ENCODE measurements at regions not wholly inside any gene's neighbourhood (a gene's known extent, or its start where the extent isn't known, plus 50 kb on each side); places are given as distances from the start of the nearest gene placed in this dataset.

- no peak overlapping the region for H2AK9ac ChIP-seq (replicated peaks; ENCODE audit: low read depth, low read length, poor library complexity)
- CTCF ChIA-PET = no interaction called here
- in situ Hi-C loops (cut with MboI; ENCODE audit: low sequenced_read_pairs) = no loop called here
Measured at GRCh38 chr9:75488719-75489110, 400.4 kb downstream of the OSTF1 start.

More at GRCh38 chr9:75488719-75489110, 400.4 kb downstream of the OSTF1 start:
- H4K8ac ChIP-seq (ENCODE audit: low read depth in 2 of 2, low read length in 2 of 2) = no peak overlapping the region
- H3K4ac ChIP-seq (ENCODE audit: low read depth, low read length) = no peak overlapping the region
- no peak overlapping the region for H2BK20ac ChIP-seq (ENCODE audit: low read depth, low read length)
- WGBS, 2 experiments (ENCODE audit: extremely low coverage in 2 of 2, insufficient read length in 1 of 2) = no CpG with 5 or more reads among the region's 6 CpGs
- no peak overlapping the region for H3K27ac ChIP-seq (ENCODE audit: insufficient read depth, low read length)
- H3K4me2 ChIP-seq (ENCODE audit: low read depth, low read length) = no peak overlapping the region
- no peak overlapping the region for H2BK5ac ChIP-seq (ENCODE audit: low read depth, low read length, poor library complexity, severe bottlenecking)
- no peaks in the 10 kb centered on the region for H4K20me1 ChIP-seq (ENCODE audit: insufficient read depth, low read length)
- dilution Hi-C loops (cut with HindIII; ENCODE audit: low sequenced_read_pairs, unreplicated experiment) = no loop called here
- H3K14ac ChIP-seq (replicated peaks; ENCODE audit: low read depth, low read length) = no peak overlapping the region
- H3K18ac ChIP-seq (ENCODE audit: low read depth, low read length) = no peak overlapping the region
- no peaks in the 10 kb centered on the region for H3K79me1 ChIP-seq (ENCODE audit: low read depth in 1 of 2, low read length in 2 of 2)
- no peak overlapping the region for H4K91ac ChIP-seq (ENCODE audit: insufficient read depth, low read depth, low read length)
- no peaks in the 10 kb centered on the region for H3K4me1 ChIP-seq (ENCODE audit: control insufficient read depth, insufficient read depth, low read length)
- no peaks in the 10 kb centered on the region; the same call in 1 of the 2 replicates for H3K9me3 ChIP-seq (ENCODE audit: control insufficient read depth, insufficient read depth, low read length)
- no peak for ATAC-seq (ENCODE audit: low read depth)
- POLR2A ChIA-PET (ENCODE audit: unreplicated experiment) = no interaction called here
- BruUV-seq (replicated peaks) = no TSS peak
- no peak overlapping the region for H3K56ac ChIP-seq (ENCODE audit: extremely low read depth, insufficient read depth, low read length)
- no peak overlapping the region for H3K9ac ChIP-seq (ENCODE audit: low read depth, low read length)
- no peak overlapping the region for H3K4me3 ChIP-seq (ENCODE audit: insufficient read depth, low read depth, low read length)
- no peaks in the 10 kb centered on the region for H3K36me3 ChIP-seq (ENCODE audit: control insufficient read depth, insufficient read depth, low read length)
- intact Hi-C loops (cut with micrococcal nuclease) = no loop called here
- no peaks in the 10 kb centered on the region for H3K27me3 ChIP-seq (ENCODE audit: control insufficient read depth, insufficient read depth, low read length)
- H2BK15ac ChIP-seq (ENCODE audit: low read depth, low read length) = no peak overlapping the region
- DNase-seq = no peak
- H2BK120ac ChIP-seq (ENCODE audit: low read depth, low read length) = no peak overlapping the region
- TF ChIP-seq ELK1 (IDR thresholded peaks at IDR 0.05; ENCODE audit: borderline replicate concordance, low read depth, low read length) (no peak), NFE2L2 (IDR thresholded peaks at IDR 0.05; ENCODE audit: low read depth, low read length) (no peak), POLR2A (IDR thresholded peaks at IDR 0.05; ENCODE audit: low read depth, low read length) (no peak), BHLHE40 (IDR thresholded peaks at IDR 0.05; ENCODE audit: low read depth, low read length) (no peak), RAD21 (IDR thresholded peaks at IDR 0.05; ENCODE audit: low read length) (no peak), SMC3 (IDR thresholded peaks at IDR 0.05; ENCODE audit: low read depth, low read length) (no peak), MAFK (IDR thresholded peaks at IDR 0.05; ENCODE audit: low read depth, low read length) (no peak), RFX5 (IDR thresholded peaks at IDR 0.05; ENCODE audit: low read depth, low read length) (no peak), RCOR1 (IDR thresholded peaks at IDR 0.05; ENCODE audit: insufficient replicate concordance, low read length) (no peak), CEBPB (IDR thresholded peaks at IDR 0.05; ENCODE audit: low read depth, low read length) (no peak), FOS (IDR thresholded peaks at IDR 0.05; ENCODE audit: low read depth, low read length) (no peak), MAZ (IDR thresholded peaks at IDR 0.05; ENCODE audit: borderline replicate concordance, low read depth, low read length) (no peak), CTCF (conservative IDR thresholded peaks at IDR 0.05; ENCODE audit: low read depth, low read length) (no peak)
- TF ChIP-seq, protein P1, sequence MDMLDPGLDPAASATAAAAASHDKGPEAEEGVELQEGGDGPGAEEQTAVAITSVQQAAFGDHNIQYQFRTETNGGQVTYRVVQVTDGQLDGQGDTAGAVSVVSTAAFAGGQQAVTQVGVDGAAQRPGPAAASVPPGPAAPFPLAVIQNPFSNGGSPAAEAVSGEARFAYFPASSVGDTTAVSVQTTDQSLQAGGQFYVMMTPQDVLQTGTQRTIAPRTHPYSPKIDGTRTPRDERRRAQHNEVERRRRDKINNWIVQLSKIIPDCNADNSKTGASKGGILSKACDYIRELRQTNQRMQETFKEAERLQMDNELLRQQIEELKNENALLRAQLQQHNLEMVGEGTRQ (IDR thresholded peaks at IDR 0.05; ENCODE audit: low read depth, low read length) = no peak
- H2AFZ ChIP-seq (replicated peaks; ENCODE audit: low read length, poor library complexity) = no peak overlapping the region
- no peak overlapping the region for H4K5ac ChIP-seq (ENCODE audit: low read depth, low read length)
- H3K23ac ChIP-seq (ENCODE audit: low read depth, low read length) = no peak overlapping the region
- no peak overlapping the region for H2AK5ac ChIP-seq (ENCODE audit: low read depth, low read length)
- no peaks in the 10 kb centered on the region for H3K9me1 ChIP-seq (ENCODE audit: insufficient read depth, low read length)
